GM23338 (cell line): ENCODE measurements at regions not wholly inside any gene's neighbourhood (a gene's known extent, or its start where the extent isn't known, plus 50 kb on each side); places are given as distances from the start of the nearest gene placed in this dataset.

Experiments
- ATAC-seq: fragments of 200-7000 bp; cut with Tn5 transposase; 3 replicates; pipeline ENCODE4 v1.9.1; 2020
- DNase-seq: peaks from one replicate; pipeline ENCODE4 v3.0.0-alpha.2; 2015; ENCODE audit warnings: low spot score
- H2AFZ ChIP-seq: fragments of 200-600 bp; sonication (generic); 2 replicates; pipeline ENCODE4 v1.8.0; 2016; ENCODE audit warnings: antibody characterized with exemption, mild to moderate bottlenecking, moderate library complexity
- H3F3A ChIP-seq: fragments of 200-600 bp; sonication (generic); replicated peaks from 2 replicates; pipeline ENCODE4 v1.8.0; 2017; ENCODE audit warnings: antibody characterized with exemption, mixed run types, low read depth
- H3K27ac ChIP-seq: fragments of 200-600 bp; sonication (generic); 2 replicates; pipeline ENCODE4 v1.6.1; 2016; ENCODE audit warnings: low read depth
- H3K27me3 ChIP-seq: fragments of 200-600 bp; sonication (generic); 2 replicates; pipeline ENCODE4 v1.8.0; 2016; ENCODE audit warnings: mild to moderate bottlenecking, mixed run types, moderate library complexity; ENCODE audit not compliant: insufficient read depth
- H3K36me3 ChIP-seq: fragments of 200-600 bp; sonication (generic); 2 replicates; pipeline ENCODE4 v1.8.0; 2016; ENCODE audit warnings: mild to moderate bottlenecking; ENCODE audit not compliant: insufficient read depth
- H3K4me1 ChIP-seq: fragments of 200-600 bp; sonication (generic); 2 replicates; pipeline ENCODE4 v1.8.0; 2016; ENCODE audit warnings: mild to moderate bottlenecking, moderate library complexity; ENCODE audit not compliant: insufficient read depth
- H3K4me2 ChIP-seq: fragments of 200-600 bp; sonication (generic); 2 replicates; pipeline ENCODE4 v1.7.1; 2017; ENCODE audit warnings: mixed run types
- H3K4me3 ChIP-seq: fragments of 200-600 bp; sonication (generic); 2 replicates; pipeline ENCODE4 v1.6.1; 2016; ENCODE audit warnings: mixed run types
- H3K79me2 ChIP-seq: fragments of 200-600 bp; sonication (generic); replicated peaks from 2 replicates; pipeline ENCODE4 v1.8.0; 2017; ENCODE audit warnings: mild to moderate bottlenecking; ENCODE audit not compliant: insufficient read depth
- H3K9me2 ChIP-seq: fragments of 200-600 bp; sonication (generic); 2 replicates; pipeline ENCODE4 v1.8.0; 2017; ENCODE audit not compliant: insufficient read depth
- H4K20me1 ChIP-seq: fragments of 200-600 bp; sonication (generic); replicated peaks from 2 replicates; pipeline ENCODE4 v1.8.0; 2017; ENCODE audit warnings: mild to moderate bottlenecking; ENCODE audit not compliant: insufficient read depth
- H3K27ac Mint-ChIP-seq: 2 replicates; pipeline ENCODE4 v1.8.0; 2020; ENCODE audit warnings: inconsistent platforms, mild to moderate bottlenecking, moderate library complexity, mixed read lengths
- H3K27me3 Mint-ChIP-seq: 3 replicates; pipeline ENCODE4 v1.8.0; 2022; ENCODE audit warnings: low read depth, mild to moderate bottlenecking, moderate library complexity, mixed read lengths, inconsistent platforms; ENCODE audit not compliant: insufficient read depth, poor library complexity
- H3K36me3 Mint-ChIP-seq: 3 replicates; pipeline ENCODE4 v1.8.0; 2021; ENCODE audit warnings: low read depth, mild to moderate bottlenecking, inconsistent platforms, moderate library complexity, mixed read lengths
- H3K4me1 Mint-ChIP-seq: 3 replicates; pipeline ENCODE4 v1.8.0; 2020; ENCODE audit warnings: mild to moderate bottlenecking, inconsistent platforms, mixed read lengths
- H3K4me3 Mint-ChIP-seq: 3 replicates; pipeline ENCODE4 v1.8.0; 2021; ENCODE audit warnings: moderate library complexity, mild to moderate bottlenecking, inconsistent platforms, mixed read lengths
- H3K9me3 Mint-ChIP-seq: 3 replicates; pipeline ENCODE4 v1.8.0; 2020; ENCODE audit warnings: moderate library complexity, mild to moderate bottlenecking, inconsistent platforms, mixed read lengths
- CTCF ChIP-seq, 2 experiments: fragments of 200-600 bp in 1 of 2; sonication (generic) in 1 of 2; conservative IDR thresholded peaks; 2 replicates each; pipeline versions ENCODE4 v1.5.1 to v1.6.1; 2016 to 2017; ENCODE audit warnings: antibody characterized with exemption in 2 of 2, low read depth in 2 of 2, mild to moderate bottlenecking in 2 of 2, moderate library complexity in 1 of 2
- EZH2 ChIP-seq: fragments of 200-600 bp; sonication (generic); IDR thresholded peaks from one replicate; pipeline ENCODE4 v1.8.0; 2017; ENCODE audit warnings: antibody characterized with exemption, mild to moderate bottlenecking, low read depth; ENCODE audit not compliant: unreplicated experiment
- EZH2phosphoT487 ChIP-seq: fragments of 200-600 bp; sonication (generic); IDR thresholded peaks from one replicate; pipeline ENCODE4 v1.8.1; 2018; ENCODE audit warnings: antibody characterized with exemption; ENCODE audit not compliant: unreplicated experiment
- JUNB ChIP-seq: IDR thresholded peaks from one replicate; pipeline ENCODE4 v1.6.1; 2016; ENCODE audit warnings: antibody characterized with exemption; ENCODE audit not compliant: unreplicated experiment
- NANOG ChIP-seq: IDR thresholded peaks from 2 replicates; pipeline ENCODE4 v1.6.1; 2016; ENCODE audit warnings: antibody characterized with exemption, borderline replicate concordance
- STAT1 ChIP-seq: IDR thresholded peaks from one replicate; pipeline ENCODE4 v1.6.1; 2016; ENCODE audit warnings: antibody characterized with exemption; ENCODE audit not compliant: unreplicated experiment
- ZNF114 ChIP-seq: fragments of 250-450 bp; sonication (Bioruptor Pico); IDR thresholded peaks from 2 replicates; pipeline ENCODE4 v1.5.0; 2020; ENCODE audit warnings: mild to moderate bottlenecking, moderate library complexity
- ZNF331 ChIP-seq: fragments of 250-450 bp; sonication (Bioruptor Pico); IDR thresholded peaks from 2 replicates; pipeline ENCODE4 v1.5.0; 2020; ENCODE audit warnings: low read depth, mild to moderate bottlenecking, moderate library complexity
- ZNF462 ChIP-seq: fragments of 250-450 bp; sonication (Bioruptor Pico); IDR thresholded peaks from 2 replicates; pipeline ENCODE4 v1.5.0; 2020; ENCODE audit warnings: mild to moderate bottlenecking, moderate library complexity
- TF ChIP-seq, protein P1 (sequence below): IDR thresholded peaks from one replicate; pipeline ENCODE4 v1.6.1; 2018; ENCODE audit warnings: antibody characterized with exemption; ENCODE audit not compliant: unreplicated experiment

DNA sequence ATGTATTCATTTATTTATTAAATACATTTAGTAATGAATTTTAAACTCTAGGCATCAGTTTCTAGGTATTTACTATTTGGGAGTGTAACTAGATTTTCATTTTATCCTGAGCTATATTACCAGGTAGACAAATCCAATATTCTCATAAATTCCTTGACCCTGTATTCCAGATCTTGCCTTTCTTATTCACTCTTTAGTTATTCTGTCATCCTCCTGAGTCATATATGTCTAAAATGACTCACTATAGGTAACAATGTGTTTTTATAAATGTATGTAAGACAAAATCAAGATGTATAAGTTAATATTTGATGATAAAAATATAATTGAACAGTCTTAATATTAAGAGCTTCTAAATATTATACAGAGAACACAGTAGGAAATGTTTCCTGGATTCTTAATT is 642.1 kb upstream of the NRSN1 start (continued):
- TF ChIP-seq, protein P1, sequence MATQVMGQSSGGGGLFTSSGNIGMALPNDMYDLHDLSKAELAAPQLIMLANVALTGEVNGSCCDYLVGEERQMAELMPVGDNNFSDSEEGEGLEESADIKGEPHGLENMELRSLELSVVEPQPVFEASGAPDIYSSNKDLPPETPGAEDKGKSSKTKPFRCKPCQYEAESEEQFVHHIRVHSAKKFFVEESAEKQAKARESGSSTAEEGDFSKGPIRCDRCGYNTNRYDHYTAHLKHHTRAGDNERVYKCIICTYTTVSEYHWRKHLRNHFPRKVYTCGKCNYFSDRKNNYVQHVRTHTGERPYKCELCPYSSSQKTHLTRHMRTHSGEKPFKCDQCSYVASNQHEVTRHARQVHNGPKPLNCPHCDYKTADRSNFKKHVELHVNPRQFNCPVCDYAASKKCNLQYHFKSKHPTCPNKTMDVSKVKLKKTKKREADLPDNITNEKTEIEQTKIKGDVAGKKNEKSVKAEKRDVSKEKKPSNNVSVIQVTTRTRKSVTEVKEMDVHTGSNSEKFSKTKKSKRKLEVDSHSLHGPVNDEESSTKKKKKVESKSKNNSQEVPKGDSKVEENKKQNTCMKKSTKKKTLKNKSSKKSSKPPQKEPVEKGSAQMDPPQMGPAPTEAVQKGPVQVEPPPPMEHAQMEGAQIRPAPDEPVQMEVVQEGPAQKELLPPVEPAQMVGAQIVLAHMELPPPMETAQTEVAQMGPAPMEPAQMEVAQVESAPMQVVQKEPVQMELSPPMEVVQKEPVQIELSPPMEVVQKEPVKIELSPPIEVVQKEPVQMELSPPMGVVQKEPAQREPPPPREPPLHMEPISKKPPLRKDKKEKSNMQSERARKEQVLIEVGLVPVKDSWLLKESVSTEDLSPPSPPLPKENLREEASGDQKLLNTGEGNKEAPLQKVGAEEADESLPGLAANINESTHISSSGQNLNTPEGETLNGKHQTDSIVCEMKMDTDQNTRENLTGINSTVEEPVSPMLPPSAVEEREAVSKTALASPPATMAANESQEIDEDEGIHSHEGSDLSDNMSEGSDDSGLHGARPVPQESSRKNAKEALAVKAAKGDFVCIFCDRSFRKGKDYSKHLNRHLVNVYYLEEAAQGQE, result no peak
- TF ChIP-seq EZH2phosphoT487, result no peak
- TF ChIP-seq NANOG, result no peak

GRCh38 chr6:23494367-23494766 is 631.6 kb upstream of the NRSN1 start:
- Histone ChIP-seq H3F3A (no peaks in the 10 kb centered on the region), H3K27ac (no peak overlapping the region), H3K27me3 (no peaks in the 10 kb centered on the region), H3K4me2 (no peak overlapping the region), H3K9me2 (no peaks in the 10 kb centered on the region), H3K36me3 (no peaks in the 10 kb centered on the region), H3K79me2 (no peaks in the 10 kb centered on the region), H3K4me1 (no peaks in the 10 kb centered on the region), H4K20me1 (no peaks in the 10 kb centered on the region), H3K4me3 (no peak overlapping the region), H2AFZ (no peak overlapping the region)
- Mint-ChIP-seq H3K27ac (no peak overlapping the region), H3K27me3 (no peaks in the 10 kb centered on the region), H3K36me3 (peaks cover 5% of the 10 kb centered on the region; the same call in 1 of the 3 replicates), H3K4me1 (no peaks in the 10 kb centered on the region), H3K9me3 (peaks cover 5% of the 10 kb centered on the region; the same call in 2 of the 3 replicates), H3K4me3 (no peak overlapping the region)
- DNase-seq (no peak), ATAC-seq (no peak)
- TF ChIP-seq ZNF331 (CRISPR knock-in tag) (no peak), EZH2 (no peak), EZH2phosphoT487 (no peak), JUNB (no peak), CTCF (conservative IDR thresholded peaks at IDR 0.05; ENCODE audit: low read depth in 2 of 2) (no peak), ZNF114 (CRISPR knock-in tag) (no peak), ZNF462 (CRISPR knock-in tag) (no peak), NANOG (no peak), STAT1 (no peak)
- TF ChIP-seq, protein P1, result no peak
